DOHH2 (cell line): ENCODE measurements at regions not wholly inside any gene's neighbourhood (a gene's known extent, or its start where the extent isn't known, plus 50 kb on each side); places are given as distances from the start of the nearest gene placed in this dataset.

ENCODE experiments used
- CTCF ChIP-seq: fragments of 200-600 bp; sonication (generic); IDR thresholded peaks from one replicate; pipeline ENCODE4 v1.5.1; 2014; ENCODE audit warnings: antibody characterized with exemption, mild to moderate bottlenecking, low read depth, low read length; ENCODE audit not compliant: poor library complexity, severe bottlenecking
- EZH2phosphoT487 ChIP-seq: fragments of 200-600 bp; sonication (generic); IDR thresholded peaks from 2 replicates; pipeline ENCODE4 v1.6.1; 2017; ENCODE audit warnings: borderline replicate concordance, mild to moderate bottlenecking, antibody characterized with exemption, low read length, moderate library complexity, mixed read lengths

GRCh38 chr2:230634146-230634545 is 78.5 kb upstream of the CAB39 start:
- TF ChIP-seq CTCF = no peak
- TF ChIP-seq EZH2phosphoT487 = no peak
